Fibroblast of skin of scalp (primary cell): ENCODE measurements at regions not wholly inside any gene's neighbourhood (a gene's known extent, or its start where the extent isn't known, plus 50 kb on each side); places are given as distances from the start of the nearest gene placed in this dataset.
"Not testable (repeated sequence)": the region's sequence is repeated elsewhere in the genome, so short reads cannot be mapped to it uniquely, and the experiment has no call there.

ENCODE experiments used
- DNase-seq: peaks from one replicate; pipeline ENCODE4 v3.0.0-alpha.2; 2013

- no peak for DNase-seq
These were observed 129.6 kb downstream of the VPREB1 start for GRCh38 chr22:22374163-22374562.

GRCh38 chr22:22374579-22374978 is 130.0 kb downstream of the VPREB1 start:
- DNase-seq, result no peak

- no peak for DNase-seq
These were observed 131.2 kb downstream of the VPREB1 start for GRCh38 chr22:22375576-22376351.

GRCh38 chr22:22376352-22376706 is 131.7 kb downstream of the VPREB1 start:
- no peak for DNase-seq

- DNase-seq, result not testable (repeated sequence)
These were observed 131.7 kb downstream of the ZNF280B start for GRCh38 chr22:22376884-22377283.

GRCh38 chr22:22377335-22377734 is 131.2 kb downstream of the ZNF280B start:
- DNase-seq, result no peak

GRCh38 chr22:22378446-22379415 is 129.8 kb downstream of the ZNF280B start:
- no peak for DNase-seq

GRCh38 chr22:22380098-22381030 is 128.2 kb downstream of the ZNF280B start:
- DNase-seq, result no peak

GRCh38 chr22:22381292-22381691 is 127.2 kb downstream of the ZNF280B start:
- not testable (repeated sequence) for DNase-seq

GRCh38 chr22:22384267-22384666 is 124.3 kb downstream of the ZNF280B start:
- no peak for DNase-seq

- DNase-seq, result no peak
These were observed 123.8 kb downstream of the ZNF280B start for GRCh38 chr22:22384668-22385244.

GRCh38 chr22:22386602-22387385 is 121.7 kb downstream of the ZNF280B start:
- DNase-seq, result no peak

- no peak for DNase-seq
These were observed 121.2 kb downstream of the ZNF280B start for GRCh38 chr22:22387386-22387736.

GRCh38 chr22:22388090-22388489 is 120.5 kb downstream of the ZNF280B start:
- DNase-seq, result no peak

GRCh38 chr22:22388494-22388893 is 120.0 kb downstream of the ZNF280B start:
- DNase-seq, result no peak

GRCh38 chr22:22389467-22389866 is 119.1 kb downstream of the ZNF280B start:
- DNase-seq, result no peak

- no peak for DNase-seq
These were observed 117.6 kb downstream of the ZNF280B start for GRCh38 chr22:22390989-22391388.

GRCh38 chr22:22391543-22391942 is 117.0 kb downstream of the ZNF280B start:
- no peak for DNase-seq

GRCh38 chr22:22392131-22392530 is 116.4 kb downstream of the ZNF280B start:
- no peak for DNase-seq

- no peak for DNase-seq
These were observed 114.0 kb downstream of the ZNF280B start for GRCh38 chr22:22394591-22394990.

GRCh38 chr22:22395245-22395644 is 113.3 kb downstream of the ZNF280B start:
- no peak for DNase-seq
